B cell (primary cell): ENCODE measurements at regions not wholly inside any gene's neighbourhood (a gene's known extent, or its start where the extent isn't known, plus 50 kb on each side); places are given as distances from the start of the nearest gene placed in this dataset.

Experiments
- ATAC-seq: fragments of 200-7000 bp; cut with Tn5 transposase; one replicate; pipeline ENCODE4 v1.10.0; 2021; ENCODE audit warnings: low read depth, mild to moderate bottlenecking, moderate number of reproducible peaks, moderate library complexity
- CTCF ChIA-PET: fragments of 350-600 bp; sonication (Branson Sonifier 250); formaldehyde crosslinking; loops from one replicate; lab custom pipeline; 2021; ENCODE audit warnings: antibody characterized with exemption, inconsistent platforms; lab: Charles Lee
- POLR2A ChIA-PET: fragments of 350-600 bp; sonication (Branson Sonifier 250); formaldehyde crosslinking; loops from one replicate; lab custom pipeline; 2021; ENCODE audit warnings: antibody characterized with exemption; lab: Charles Lee
- DNase-seq: peaks from one replicate; pipeline ENCODE4 v3.0.0; 2013
- H2AFZ ChIP-seq: 2 replicates; pipeline ENCODE4 v1.6.1; 2012; ENCODE audit warnings: mild to moderate bottlenecking, low read depth, low read length; ENCODE audit not compliant: insufficient read depth, poor library complexity, severe bottlenecking
- H3K27ac ChIP-seq, 2 donors: 1 replicate in 1 of 2; 2 replicates in 1 of 2; pipeline ENCODE4 v1.5.1; 2012 to 2013; ENCODE audit warnings: low read length in 2 of 2, mild to moderate bottlenecking in 2 of 2, moderate library complexity in 1 of 2
- H3K27me3 ChIP-seq, 4 experiments: fragments of 200-600 bp in 1 of 4; sonication (generic) in 1 of 4; replicated peaks in 1 of 4; 1 replicate in 2 of 4; 2 replicates in 2 of 4; pipeline versions ENCODE4 v1.6.1 to v1.7.0; 2013 to 2016; ENCODE audit warnings: low read length in 3 of 4, mild to moderate bottlenecking in 2 of 4, mixed read lengths in 1 of 4, moderate library complexity in 1 of 4; ENCODE audit not compliant: insufficient read depth in 4 of 4, control insufficient read depth in 3 of 4; ENCODE audit errors: control extremely low read depth in 1 of 4
- H3K36me3 ChIP-seq, 2 experiments: replicated peaks in 1 of 2; 1 replicate in 1 of 2; 2 replicates in 1 of 2; pipeline versions ENCODE4 v1.6.1 to v1.7.1; 2013; ENCODE audit warnings: low read length in 1 of 2; ENCODE audit not compliant: insufficient read depth in 2 of 2, control insufficient read depth in 1 of 2; ENCODE audit errors: control extremely low read depth in 1 of 2, extremely low read depth in 1 of 2
- H3K4me1 ChIP-seq, 2 donors: fragments of 200-600 bp in 1 of 2; sonication (generic) in 1 of 2; 1 replicate in 1 of 2; 2 replicates in 1 of 2; pipeline versions ENCODE4 v1.5.1 to v1.6.1; 2013 to 2017; ENCODE audit warnings: low read length in 2 of 2; ENCODE audit not compliant: control insufficient read depth in 2 of 2, insufficient read depth in 2 of 2
- H3K4me2 ChIP-seq: replicated peaks from 2 replicates; pipeline ENCODE3; 2012; ENCODE audit warnings: mild to moderate bottlenecking, low read depth, low read length; ENCODE audit not compliant: poor library complexity, severe bottlenecking
- H3K4me3 ChIP-seq, 5 experiments: fragments of 200-600 bp in 1 of 5; sonication (generic) in 1 of 5; 1 replicate in 3 of 5; 2 replicates in 2 of 5; pipeline versions ENCODE4 v1.5.1 to v1.7.0; 2011 to 2016; ENCODE audit warnings: low read length in 4 of 5, mild to moderate bottlenecking in 4 of 5, low read depth in 2 of 5, control low read depth in 1 of 5, moderate library complexity in 1 of 5; ENCODE audit not compliant: insufficient read depth in 1 of 5; ENCODE audit errors: control extremely low read depth in 1 of 5, extremely low read depth in 1 of 5
- H3K79me2 ChIP-seq: fragments of 200-600 bp; sonication (generic); one replicate; pipeline ENCODE4 v1.6.0; 2016; ENCODE audit warnings: low read length; ENCODE audit not compliant: control insufficient read depth, insufficient read depth
- H3K9ac ChIP-seq: fragments of 200-600 bp; sonication (generic); 2 replicates; pipeline ENCODE4 v1.6.1; 2017; ENCODE audit warnings: mild to moderate bottlenecking, low read length, moderate library complexity
- H3K9me3 ChIP-seq, 3 donors: one replicate each; pipeline versions ENCODE4 v1.6.1 to v1.7.1; 2013; ENCODE audit warnings: low read length in 2 of 3; ENCODE audit not compliant: control insufficient read depth in 2 of 3, insufficient read depth in 1 of 3; ENCODE audit errors: control extremely low read depth in 1 of 3
- H4K20me1 ChIP-seq: 2 replicates; pipeline ENCODE4 v1.6.0; 2012; ENCODE audit warnings: mild to moderate bottlenecking, low read length; ENCODE audit not compliant: insufficient read depth, control insufficient read depth, poor library complexity, severe bottlenecking
- H3K27ac Mint-ChIP-seq: one replicate; pipeline ENCODE4 v1.8.0; 2021; ENCODE audit warnings: mixed read lengths
- H3K27me3 Mint-ChIP-seq: one replicate; pipeline ENCODE4 v1.8.0; 2021; ENCODE audit warnings: mixed read lengths
- H3K4me1 Mint-ChIP-seq: one replicate; pipeline ENCODE4 v1.8.0; 2021; ENCODE audit warnings: mixed read lengths
- H3K4me3 Mint-ChIP-seq: one replicate; pipeline ENCODE4 v1.8.0; 2021; ENCODE audit warnings: mixed read lengths
- H3K9me3 Mint-ChIP-seq: one replicate; pipeline ENCODE4 v1.8.0; 2022; ENCODE audit warnings: mixed read lengths; ENCODE audit not compliant: insufficient read depth
- CTCF ChIP-seq: fragments of 200-600 bp; IDR thresholded peaks from one replicate; pipeline ENCODE4 v1.8.0; 2022; ENCODE audit warnings: antibody characterized with exemption, mild to moderate bottlenecking
- EZH2 ChIP-seq: IDR thresholded peaks from 2 replicates; pipeline ENCODE4 v1.6.1; 2012; ENCODE audit warnings: borderline replicate concordance, low read depth, mild to moderate bottlenecking, moderate library complexity, low read length; ENCODE audit not compliant: insufficient read depth, poor library complexity, severe bottlenecking
- WGBS: methylation state at CpG from one replicate; pipeline ENCODE4 v1.1.5; 2013; ENCODE audit warnings: missing lambda C conversion rate; ENCODE audit not compliant: insufficient coverage; 5-methylcytosine and 5-hydroxymethylcytosine counted together
- intact Hi-C: fragments of 100-400 bp; cut with micrococcal nuclease; formaldehyde crosslinking; loops from one replicate; pipeline ENCODE4 v1.10.0; 2022

DNA sequence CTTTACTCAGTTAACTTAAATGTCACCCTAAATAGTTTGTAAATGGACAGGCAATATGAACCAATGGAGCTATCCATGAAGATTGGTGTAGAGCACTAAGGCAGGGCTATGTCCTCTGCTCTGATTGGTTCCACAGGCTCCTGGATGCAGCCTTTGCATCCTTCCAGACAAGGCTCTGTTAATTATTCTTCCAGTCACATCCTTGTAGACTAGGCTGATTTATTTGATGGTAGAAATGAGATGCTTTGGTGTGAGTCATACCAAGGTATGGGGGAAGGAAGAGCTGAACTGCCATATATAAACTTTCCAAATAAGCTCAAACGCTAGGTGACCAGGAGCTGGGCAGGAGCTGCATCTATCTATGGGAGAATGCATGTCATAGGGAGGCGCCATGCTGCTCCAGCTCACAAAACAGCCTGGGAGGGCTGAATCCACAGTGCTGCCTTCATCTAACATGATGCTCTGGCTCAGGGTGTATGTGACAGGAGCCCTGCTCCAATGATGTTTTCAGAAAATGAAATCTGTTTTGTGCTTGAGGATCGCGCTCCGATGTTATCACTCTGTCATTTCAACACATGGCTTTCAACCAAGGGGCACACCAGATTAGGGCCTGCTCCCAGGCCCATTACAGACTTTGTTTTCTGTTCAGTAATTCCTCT is 818.0 kb upstream of the ZNF608 start:
- Mint-ChIP-seq H3K9me3 (no peaks in the 10 kb centered on the region), H3K4me1 (no peaks in the 10 kb centered on the region), H3K27ac (no peak overlapping the region), H3K27me3 (peaks cover 8% of the 10 kb centered on the region), H3K4me3 (no peak overlapping the region)
- ChIA-PET CTCF (no interaction called here), POLR2A (no interaction called here)
- H3K27ac ChIP-seq: no peak overlapping the region
- H3K36me3 ChIP-seq: no peaks in the 10 kb centered on the region
- H3K4me3 ChIP-seq: no peak overlapping the region
- H2AFZ ChIP-seq: no peak overlapping the region
- no peak for DNase-seq
- no peak overlapping the region for H3K9ac ChIP-seq
- H3K4me2 ChIP-seq: no peak overlapping the region
- WGBS: 100% methylated on average over 2 of the region's 5 CpGs
- TF ChIP-seq EZH2 (no peak), CTCF (no peak)
- no peaks in the 10 kb centered on the region for H3K4me1 ChIP-seq
- H3K9me3 ChIP-seq: peaks cover 0 to 6% (median 0%) of the 10 kb centered on the region in 3 donors
- intact Hi-C loops: no loop called here
- H3K79me2 ChIP-seq: no peaks in the 10 kb centered on the region
- H3K27me3 ChIP-seq: no peaks in the 10 kb centered on the region
- ATAC-seq: no peak
- H4K20me1 ChIP-seq: no peaks in the 10 kb centered on the region

GRCh38 chr5:125574491-125575044 is 828.1 kb upstream of the ZNF608 start:
- H3K4me1 Mint-ChIP-seq: no peaks in the 10 kb centered on the region
- DNase-seq (no peak), ATAC-seq (no peak)
- H3K4me3 Mint-ChIP-seq: no peak overlapping the region
- Histone ChIP-seq H3K27ac (no peak overlapping the region), H3K4me2 (no peak overlapping the region), H2AFZ (no peak overlapping the region), H3K27me3 (no peaks in the 10 kb centered on the region), H3K9ac (no peak overlapping the region), H3K79me2 (no peaks in the 10 kb centered on the region), H4K20me1 (no peaks in the 10 kb centered on the region), H3K4me1 (no peaks in the 10 kb centered on the region), H3K36me3 (no peaks in the 10 kb centered on the region), H3K9me3 (no peaks in the 10 kb centered on the region), H3K4me3 (no peak overlapping the region)
- intact Hi-C loops: no loop called here
- H3K9me3 Mint-ChIP-seq: no peaks in the 10 kb centered on the region
- H3K27ac Mint-ChIP-seq: no peak overlapping the region
- H3K27me3 Mint-ChIP-seq: no peaks in the 10 kb centered on the region
- TF ChIP-seq EZH2 (no peak), CTCF (no peak)
- ChIA-PET POLR2A (no interaction called here), CTCF (interaction anchor here (0.7 to 1.5 kb wide), 2 partner anchors 11 to 30 kb away, joined by 3 read pairs; no protein-coding TSS in a partner anchor)
- WGBS: 93% methylated on average over 8 of the region's 9 CpGs
